ENCODE measurements at regions not wholly inside any gene's neighbourhood (a gene's known extent, or its start where the extent isn't known, plus 50 kb on each side); places are given as distances from the start of the nearest gene placed in this dataset.
A peak's percentile ranks its signal among the peaks of the same experiment; 100 is the strongest.

DNA sequence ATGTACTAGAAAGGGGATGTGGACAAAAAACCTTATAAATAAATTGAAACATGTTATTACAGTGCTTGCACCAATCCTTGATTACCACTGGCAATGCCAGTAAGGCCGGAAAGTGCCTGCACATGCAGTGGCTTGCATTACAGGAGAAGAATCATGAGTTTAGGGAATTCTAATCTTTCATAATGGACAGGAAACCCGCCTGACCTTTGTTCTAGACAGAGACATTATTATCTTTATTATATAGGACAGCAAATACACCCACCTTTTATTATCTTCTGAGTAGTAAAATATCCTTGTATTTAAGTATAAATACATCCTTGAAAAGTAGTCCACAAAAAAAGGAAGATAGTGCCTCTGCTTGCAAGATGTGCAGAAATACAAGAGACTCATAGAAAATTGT is 379.9 kb upstream of the LCORL start:
- DNase-seq: no peak

DNA sequence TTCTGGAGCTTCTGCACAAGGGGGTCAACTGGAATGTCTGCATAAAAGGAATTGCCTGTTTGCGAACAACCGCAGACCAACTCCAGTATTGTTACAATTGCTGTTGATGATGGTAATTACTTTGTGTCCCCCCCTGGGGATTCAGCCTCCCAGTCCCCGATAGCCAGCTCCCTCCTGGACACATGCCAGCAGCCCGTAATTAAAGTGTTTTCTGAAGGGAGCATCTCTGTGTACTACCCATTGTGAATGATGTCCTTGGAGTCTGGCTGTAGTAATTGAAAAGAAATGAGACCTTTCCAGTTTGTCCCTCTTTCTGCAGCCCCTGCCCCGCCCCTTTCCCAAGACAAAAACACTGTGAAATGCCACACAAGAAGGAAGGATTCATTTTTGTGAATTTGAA is 377.1 kb upstream of the LCORL start:
- no peak for DNase-seq

DNA sequence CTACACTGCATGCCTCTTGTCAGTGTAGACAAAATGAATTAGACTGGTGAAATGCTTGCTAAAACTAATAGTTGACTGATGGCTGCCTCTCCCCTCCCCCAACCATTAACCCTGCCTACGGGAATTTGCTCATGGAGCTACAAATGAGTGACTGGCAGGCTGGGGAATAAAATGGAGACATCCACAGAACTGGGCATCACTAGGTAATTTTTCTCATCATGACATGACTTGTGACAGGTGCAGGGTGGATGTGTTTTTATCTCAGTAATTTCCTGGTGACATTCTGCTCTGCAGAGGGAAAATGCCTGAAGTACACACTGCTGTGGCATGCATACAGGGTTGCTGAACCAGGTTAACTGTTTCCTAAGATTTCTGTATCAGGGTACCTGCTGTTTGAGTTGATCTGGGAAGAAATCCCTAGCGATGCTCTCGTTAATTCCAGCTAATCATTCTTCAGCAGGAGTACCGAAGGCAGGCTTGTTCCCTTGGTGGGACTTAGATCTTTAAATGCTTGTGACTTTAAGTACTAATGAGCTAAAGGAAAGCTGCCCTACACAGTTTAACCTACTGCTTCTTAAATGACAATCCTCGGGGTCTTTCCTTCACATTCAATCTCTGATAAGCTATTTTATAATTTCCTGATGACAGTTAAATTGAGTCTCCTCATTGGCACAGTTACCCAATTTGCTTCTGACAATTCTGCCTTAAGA is 376.3 kb upstream of the LCORL start:
- no peak for DNase-seq

DNA sequence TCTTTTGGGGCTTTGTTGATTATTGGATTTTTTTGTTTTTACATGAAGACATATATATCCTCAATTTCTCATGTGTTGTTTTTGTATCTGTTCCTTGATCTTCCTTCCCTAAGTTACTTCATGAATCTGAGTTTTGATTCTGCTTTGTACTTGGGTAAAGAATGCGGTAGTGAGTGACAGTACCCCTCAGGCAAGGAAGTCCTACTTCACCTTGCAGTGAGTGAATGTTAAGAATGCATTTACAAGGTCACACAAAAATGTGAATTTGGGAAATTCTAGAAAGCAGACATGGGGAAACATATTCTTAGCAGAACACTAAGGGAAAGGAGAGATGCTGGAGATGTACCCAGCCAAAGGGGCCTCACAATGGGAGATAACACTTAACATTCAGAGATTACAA is 373.1 kb upstream of the LCORL start:
- DNase-seq: no peak

DNA sequence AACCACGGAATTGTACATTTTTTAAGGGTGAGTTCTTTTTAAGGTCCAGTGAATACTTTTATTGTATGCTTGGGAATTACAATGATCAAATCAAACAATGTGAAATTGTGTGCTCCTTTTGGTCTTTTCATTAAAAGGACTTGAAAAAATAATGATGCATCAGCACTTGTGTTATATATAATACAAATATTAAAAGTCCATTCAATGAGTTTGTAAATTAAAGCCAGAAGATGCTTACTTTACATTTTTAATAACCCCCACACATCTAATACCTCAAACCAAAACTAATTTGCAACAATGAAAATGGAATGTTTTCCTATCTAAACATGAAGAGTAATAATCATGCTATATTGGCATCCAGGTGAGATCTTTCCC is 369.8 kb upstream of the LCORL start:
- no peak for DNase-seq

DNA sequence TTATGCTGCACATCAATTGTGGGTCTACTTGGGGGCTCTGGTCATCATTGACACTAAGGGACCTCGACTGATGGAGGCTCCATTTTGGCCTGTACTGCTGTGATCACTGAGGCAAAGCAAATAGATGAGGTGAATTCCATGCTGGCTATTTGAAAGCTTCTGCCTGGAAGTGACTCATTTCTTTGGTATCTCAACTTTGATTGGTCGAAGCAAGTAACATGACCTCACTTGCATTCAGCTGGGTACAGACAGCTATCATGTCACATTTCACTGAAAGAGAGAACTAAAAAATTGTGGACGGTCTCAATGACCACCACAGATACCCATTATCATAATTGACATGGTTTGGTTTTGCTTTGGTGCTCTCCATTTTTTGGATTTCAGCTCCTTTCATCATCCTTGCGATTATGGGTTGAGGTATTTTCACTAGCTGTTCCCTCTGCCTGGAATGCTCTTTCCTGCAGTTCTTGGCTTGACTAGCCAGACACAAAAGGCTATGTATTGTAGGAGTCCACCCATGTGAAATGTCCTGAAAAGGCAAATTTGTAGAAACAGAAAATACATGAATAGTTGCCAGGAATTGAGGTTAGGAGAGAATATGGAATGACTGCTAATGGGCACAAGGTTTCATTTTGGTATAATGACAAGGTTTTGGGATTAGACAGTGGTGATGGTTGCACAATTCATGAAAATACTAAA is 369.2 kb upstream of the LCORL start:
- no peak for DNase-seq

DNA sequence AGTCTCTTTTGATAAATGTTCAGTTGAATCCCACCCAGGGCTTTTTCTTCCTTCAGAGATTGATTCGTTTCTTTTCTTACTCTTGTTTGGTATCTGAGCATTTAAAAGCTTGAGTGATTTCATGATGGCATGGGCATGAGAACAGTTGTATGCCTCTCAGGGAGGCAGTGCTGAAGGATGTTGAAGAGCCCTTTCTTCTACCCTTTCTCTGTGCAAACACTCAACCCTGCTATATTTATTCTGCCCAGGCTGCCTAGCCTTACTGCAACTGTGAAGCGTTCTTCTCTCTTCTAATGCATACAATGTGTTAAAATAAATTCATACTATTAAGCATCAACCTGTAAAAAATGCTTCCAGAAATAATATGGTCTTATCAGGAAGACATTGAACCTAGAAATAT is 367.6 kb upstream of the LCORL start:
- no peak for DNase-seq

DNA sequence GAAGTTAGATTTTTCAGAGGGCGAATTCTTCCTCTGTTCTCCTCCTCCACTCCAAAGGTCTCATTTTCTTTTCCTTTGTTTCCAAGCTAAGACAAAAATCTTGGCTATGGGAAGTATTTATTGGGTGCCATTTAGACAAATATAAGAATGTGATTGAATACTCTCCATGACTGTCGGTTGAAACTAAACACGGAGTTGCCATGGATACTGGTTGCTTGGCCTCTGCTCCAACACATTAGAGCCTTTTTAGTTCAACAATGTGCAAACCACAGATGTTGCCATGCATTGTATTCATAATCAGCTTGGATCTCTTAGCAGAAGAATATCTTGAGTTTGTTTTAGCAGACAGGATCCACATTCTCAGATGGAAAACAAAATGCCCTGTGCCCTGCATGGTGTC is 366.5 kb upstream of the LCORL start:
- no peak for DNase-seq

DNA sequence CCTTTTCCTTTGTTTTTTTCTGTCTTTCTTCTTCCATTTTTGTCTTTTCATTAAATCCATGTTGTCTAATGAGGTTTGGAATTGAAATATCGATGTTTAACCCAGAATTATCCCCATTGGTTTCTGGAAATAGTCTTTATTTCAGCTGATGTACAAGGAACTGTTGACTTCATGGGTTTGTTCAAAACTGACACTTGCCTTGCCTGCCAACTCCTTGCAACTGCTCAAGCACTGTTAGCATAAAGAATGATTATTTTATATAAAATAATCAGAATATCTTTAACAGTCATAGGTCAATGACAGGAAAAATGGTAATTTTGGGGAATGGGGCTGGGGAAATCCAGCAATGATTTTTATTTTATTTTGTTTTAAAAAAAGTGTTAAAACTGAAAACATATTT is 359.6 kb upstream of the LCORL start:
- no peak for DNase-seq

DNA sequence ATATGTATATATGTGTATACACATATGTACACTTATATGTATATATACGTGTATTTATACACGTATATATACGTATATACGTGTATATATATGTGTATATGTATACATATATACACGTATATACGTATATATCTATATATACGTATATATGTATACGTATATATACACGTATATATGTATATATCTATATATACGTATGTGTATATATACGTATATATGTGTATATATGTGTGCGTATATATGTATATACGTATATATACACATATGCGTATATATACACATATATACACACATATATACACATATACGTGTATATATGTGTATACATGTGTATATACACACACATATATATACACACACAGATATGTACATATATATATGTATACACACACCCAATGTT is 348.0 kb upstream of the LCORL start:
- DNase-seq: no peak

DNA sequence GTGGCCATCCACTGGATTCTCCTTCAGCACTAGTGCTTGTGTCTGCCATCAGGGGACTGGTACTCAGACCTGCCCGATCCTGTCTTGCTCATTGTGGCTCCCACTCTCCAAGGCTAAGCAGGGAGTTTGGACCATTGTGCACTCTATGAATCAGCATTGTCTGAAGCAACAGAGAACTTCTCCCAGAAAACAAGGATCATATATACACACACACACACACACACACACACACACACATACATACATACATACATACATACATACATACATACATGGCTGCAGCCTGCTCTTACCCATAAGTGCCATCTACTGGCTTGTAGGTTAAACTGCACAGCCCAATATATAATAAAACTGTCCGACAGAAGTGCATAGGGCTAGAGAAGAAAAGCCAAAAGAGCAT is 345.3 kb upstream of the LCORL start:
- peak; percentile 31 for DNase-seq

DNA sequence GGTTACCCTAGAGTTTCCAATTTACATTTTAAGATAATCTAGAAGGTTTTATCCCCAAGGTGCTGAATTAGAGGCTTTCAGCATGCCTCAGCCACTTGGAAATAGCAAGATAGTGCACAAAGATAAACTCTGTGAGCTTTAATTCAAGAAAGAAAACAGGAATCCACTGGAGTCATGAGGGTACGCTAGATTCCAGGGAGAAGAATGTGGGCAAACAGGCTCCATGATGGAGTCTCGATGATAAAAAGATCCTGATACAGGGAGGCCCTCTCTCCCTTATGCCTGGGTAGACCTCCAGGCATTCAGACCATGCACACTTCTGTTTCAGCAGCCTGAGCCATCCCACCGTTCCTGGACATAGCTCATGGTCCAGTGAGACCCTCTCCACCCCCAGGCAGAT is 344.6 kb upstream of the LCORL start:
- no peak for DNase-seq

DNA sequence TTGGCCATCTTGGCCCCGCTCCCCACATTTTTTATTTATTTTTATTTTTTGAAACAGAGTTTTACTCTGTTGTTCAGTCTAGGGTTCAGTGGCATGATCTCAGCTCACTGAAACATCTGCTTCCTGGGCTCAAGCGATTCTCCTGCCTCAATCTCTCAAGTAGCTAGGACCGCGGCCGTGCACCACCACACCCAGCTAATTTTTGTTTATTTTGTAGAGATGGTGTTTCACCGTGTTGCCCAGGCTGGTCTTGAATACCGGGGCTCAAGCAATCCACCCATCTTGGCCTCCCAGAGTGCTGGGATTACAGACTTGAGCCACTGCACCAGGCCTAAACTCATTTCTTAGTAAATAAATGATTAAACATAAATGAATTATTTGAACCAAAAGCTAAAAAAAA is 322.0 kb upstream of the LCORL start:
- DNase-seq: no peak

DNA sequence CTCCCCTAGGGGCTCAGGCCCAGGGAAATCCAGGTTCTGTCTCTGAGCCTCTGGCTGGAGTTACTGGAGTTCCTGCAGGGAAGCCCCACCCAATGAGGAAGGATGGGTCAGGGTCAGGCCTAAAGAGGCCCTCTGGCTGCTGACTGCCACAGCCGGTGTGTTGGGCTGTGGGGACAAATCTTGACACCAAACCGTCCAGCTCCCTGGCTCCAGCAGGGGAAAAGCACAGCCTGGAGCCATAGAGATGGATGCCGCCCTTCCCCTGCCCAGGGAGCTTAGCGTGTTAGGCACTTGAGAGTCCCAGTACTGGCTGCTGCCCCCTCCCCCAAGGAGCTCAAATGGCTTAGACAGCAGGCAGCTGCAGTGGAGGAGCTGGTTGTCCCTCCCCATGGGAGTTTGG is 321.3 kb upstream of the LCORL start:
- DNase-seq: no peak

DNA sequence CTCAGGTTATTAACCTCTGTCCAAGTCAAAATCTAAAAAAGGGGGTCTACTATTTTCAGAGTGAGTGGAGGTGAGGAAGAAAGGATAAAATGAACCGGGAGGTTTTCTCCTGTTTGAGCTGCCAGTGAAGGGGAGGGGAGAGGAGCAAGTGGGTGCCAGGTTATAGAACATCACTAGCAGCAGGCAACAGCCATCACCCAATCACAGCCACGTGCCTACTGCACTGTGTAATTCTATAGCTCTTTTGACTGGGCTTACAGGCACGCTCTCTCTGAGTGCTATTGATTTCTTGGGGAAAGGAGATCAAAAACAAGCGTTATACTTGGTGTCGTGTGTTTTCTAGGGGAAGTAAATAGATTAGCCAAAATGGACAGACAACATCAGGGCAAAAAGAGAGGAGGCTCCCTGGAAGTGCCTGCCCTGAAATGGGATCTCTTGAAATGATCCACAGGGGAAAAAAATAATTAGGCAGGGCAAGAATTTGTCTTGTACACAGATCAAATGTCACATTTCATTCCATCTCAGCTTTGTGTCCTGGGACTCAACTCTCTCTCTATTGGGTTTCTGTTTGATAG is 300.5 kb upstream of the LCORL start:
- no peak for DNase-seq

DNA sequence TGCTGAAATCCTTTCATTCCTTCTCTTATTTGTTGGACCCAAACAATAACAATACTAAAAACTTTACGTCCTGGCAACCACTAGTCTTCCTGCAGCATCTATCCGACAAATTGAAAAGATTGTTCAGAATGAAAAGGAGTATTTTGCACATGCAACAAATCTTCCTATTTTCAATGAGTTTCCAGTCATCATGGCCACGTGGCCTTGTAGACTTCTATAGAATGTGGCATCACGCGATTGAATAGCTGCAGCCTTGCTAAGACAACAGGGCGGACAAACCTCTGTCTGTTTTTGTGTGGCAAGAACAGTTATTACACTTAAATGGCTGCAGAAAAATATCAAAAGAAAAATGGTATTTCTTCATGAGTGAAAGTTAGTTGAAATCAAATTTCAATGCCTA is 297.9 kb upstream of the LCORL start:
- no peak for DNase-seq

DNA sequence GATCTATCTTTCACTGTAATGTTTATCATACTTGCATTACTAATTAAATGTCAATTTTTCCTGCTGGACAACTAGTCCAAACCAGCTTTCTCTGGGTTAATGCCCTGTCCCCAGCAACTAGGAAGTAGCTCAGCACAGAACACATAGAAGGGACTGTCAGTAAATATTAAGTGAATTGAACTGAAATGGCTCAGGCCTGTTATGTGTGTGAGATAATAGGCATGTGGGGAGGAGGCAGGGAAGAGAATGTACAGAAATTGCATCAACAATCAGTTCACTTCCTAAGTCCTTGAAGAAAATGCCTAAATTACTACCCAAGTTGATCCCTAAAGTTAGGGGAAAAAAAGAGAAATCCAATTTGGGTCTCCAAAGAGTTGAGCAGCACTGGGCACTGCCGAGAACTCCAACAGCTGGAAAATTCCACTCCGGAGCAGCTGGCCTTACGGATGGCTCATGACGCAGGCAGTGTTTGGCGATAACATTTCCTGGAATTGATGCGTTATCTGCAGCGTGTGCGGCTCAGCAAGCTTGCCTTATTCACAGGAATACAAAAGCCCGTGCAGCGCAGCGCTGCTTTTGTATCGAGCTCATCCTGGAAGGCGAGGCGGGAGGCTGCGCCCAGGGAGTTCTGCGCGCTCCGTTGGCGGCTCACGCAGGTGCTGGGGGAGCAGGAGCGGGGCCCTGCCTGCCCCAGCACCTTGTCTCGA is 297.3 kb upstream of the LCORL start:
- DNase-seq: no peak

DNA sequence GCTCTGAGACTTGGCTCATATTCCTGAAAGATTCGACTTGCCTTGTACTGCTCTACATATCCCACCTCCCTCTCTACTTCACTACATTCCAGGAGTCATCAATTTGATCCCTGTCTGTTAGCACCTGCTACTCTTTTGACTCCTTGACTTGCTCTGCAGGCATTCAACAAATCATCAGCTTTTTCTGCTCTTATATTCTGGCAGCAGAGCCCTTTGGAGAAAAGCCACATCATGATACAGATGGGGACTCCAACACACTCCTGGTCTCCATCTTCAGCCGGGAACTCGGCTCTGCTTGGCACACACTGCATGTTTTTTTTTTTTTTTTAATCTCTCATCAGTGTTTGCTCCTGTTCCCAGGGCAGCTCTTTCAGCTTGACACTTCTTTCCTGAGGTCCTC is 293.2 kb upstream of the LCORL start:
- DNase-seq: no peak

DNA sequence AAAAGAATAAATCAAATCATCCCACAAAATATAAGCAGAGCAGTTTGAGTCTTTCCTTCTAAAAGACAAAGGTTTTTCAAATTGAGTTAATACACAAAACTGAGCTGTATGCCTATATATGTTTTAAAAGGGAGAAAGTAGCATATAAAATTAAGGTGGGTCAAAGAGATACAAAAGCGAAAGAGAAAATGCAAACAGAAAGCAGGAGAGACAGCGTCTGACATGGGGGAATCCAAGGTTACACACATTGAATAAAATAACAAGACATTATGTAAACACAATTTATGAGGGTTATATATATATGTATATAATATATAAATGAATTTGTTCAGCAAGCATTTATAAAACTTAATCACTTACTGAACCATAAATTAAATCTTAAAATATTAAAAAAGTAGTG is 276.1 kb upstream of the LCORL start:
- DNase-seq: no peak

DNA sequence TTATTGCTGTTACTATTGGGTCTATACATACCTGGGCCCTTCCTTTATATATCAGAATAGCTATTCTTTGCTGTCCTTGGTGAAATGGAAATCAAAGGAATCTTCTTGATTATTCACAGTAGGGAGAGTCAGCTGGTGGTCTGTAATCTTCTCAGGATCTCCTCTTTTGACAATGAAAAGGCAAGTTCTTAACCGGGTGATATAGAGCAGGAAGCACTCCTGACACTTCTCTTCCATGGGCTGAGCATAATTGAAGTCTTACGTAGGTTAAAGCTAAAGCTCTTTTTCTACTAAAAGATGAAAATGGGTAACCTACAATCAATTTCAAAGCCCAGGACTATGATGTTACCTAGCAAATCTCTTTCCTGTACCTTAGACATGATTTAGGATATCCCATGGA is 274.9 kb upstream of the LCORL start:
- DNase-seq: no peak

DNA sequence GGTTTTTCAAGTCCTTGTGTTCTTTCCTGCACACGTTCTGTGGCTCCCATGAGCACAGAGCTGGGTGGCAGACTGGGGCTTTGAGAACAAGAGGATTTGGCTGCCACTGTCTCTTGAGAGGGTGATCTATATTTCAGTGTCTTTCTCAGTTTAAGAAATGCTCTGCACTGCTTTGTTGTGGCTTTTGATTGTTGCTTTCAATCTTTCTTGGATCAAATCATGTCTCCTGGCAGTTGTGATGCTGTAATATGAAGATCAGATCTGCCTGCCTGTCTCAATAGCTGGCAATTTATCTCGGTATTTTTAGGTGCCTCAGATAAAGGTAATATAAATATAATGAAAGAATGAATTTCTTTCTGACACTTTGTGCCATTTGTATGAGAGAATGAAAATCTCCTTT is 273.3 kb upstream of the LCORL start:
- no peak for DNase-seq

DNA sequence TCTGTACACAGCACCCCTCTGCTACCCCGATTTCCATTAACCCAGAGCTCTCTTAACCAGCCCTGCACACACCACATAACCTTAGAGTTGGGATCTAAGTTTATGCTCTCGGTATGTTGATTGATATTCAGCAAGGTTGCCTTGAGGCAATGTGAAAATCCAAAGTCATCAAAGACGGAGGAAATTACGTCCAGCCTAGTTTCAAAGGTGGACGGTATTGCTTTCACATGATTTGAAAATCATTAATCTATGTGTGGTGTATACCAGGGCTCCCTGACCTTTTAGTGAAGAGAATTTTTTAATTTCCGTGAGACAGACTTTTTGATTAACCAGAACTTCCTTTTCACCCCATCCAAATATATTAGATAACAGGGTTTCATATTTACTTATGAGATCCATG is 272.5 kb upstream of the LCORL start:
- DNase-seq: no peak

DNA sequence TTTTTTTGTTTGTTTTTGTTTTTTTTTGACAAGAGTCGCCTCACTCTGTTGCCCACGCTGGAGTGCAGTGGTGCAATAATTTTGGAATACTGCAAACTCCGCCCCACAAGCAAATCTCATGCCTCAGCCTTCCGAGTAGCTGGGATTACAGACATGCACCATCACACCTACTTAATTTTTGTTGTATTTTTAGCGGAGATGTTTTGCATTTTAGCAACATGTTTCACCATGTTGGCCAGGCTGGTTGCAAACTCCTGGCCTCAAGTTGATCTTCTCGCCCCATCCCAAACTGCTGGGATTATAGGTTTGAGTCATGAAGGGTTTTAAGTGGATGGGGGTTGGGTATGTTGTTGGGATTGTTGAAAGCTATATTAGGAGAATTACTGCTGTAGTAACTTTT is 270.9 kb upstream of the LCORL start:
- DNase-seq: no peak

DNA sequence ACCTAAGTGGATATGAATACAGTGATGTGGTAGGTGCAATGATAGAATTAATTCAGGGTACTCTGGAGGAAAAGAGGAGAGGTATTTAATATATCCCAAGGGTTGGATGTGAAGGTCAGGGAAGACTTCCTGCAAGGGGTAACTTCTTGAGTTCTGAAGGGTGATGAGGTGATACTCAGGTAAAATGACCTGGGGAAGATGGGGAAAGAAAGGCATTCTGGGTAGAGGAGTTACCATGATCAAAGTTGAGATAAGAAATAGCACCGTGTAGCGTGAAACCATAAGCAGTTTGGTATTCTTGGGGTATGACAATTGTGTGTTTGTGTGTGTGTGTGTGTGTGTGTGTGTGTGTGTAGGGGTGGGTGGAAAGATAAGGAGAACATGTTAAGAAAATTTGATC is 270.4 kb upstream of the LCORL start:
- DNase-seq: no peak
